MM.1S (cell line): ENCODE measurements at regions not wholly inside any gene's neighbourhood (a gene's known extent, or its start where the extent isn't known, plus 50 kb on each side); places are given as distances from the start of the nearest gene placed in this dataset.

Experiments
- CTCF ChIP-seq: fragments of 300-600 bp; sonication (generic); IDR thresholded peaks from 2 replicates; pipeline ENCODE4 v1.5.1; 2016; ENCODE audit warnings: antibody characterized with exemption, low read length, mixed read lengths
- EZH2 ChIP-seq: fragments of 300-600 bp; sonication (generic); optimal IDR thresholded peaks from 2 replicates; pipeline ENCODE3; 2017; ENCODE audit warnings: low read depth, mild to moderate bottlenecking, antibody characterized with exemption, low read length, mixed read lengths

DNA sequence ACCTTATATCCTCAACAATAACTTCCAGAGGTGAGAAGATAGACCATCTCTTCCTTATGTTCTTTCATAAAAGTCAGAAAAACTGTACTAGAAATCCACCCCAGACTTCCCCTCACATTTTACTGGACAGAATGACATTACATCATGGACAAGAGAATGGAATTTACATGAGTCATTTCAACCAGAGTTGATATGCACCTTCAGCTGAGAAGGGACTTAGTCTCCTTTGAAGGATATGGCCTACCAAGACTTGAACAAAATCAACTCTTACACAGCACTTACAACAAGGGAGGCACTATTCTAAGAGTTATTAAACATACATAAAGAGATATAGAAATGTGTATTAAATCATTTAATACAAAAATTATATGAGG lies 380.0 kb upstream of the DPH6 start:
- no peak for TF ChIP-seq EZH2
- TF ChIP-seq CTCF: no peak
